WI38 (cell line): ENCODE measurements at regions not wholly inside any gene's neighbourhood (a gene's known extent, or its start where the extent isn't known, plus 50 kb on each side); places are given as distances from the start of the nearest gene placed in this dataset.

Experiments
- H3K4me3 ChIP-seq: 2 replicates; pipeline ENCODE4 v1.5.1; 2011; ENCODE audit warnings: low read depth, mild to moderate bottlenecking, control low read depth, low read length
- TF ChIP-seq, protein P1 (sequence below): IDR thresholded peaks from 2 replicates; pipeline ENCODE4 v1.5.1; 2012; ENCODE audit warnings: low read depth, mild to moderate bottlenecking, control low read depth, low read length

DNA sequence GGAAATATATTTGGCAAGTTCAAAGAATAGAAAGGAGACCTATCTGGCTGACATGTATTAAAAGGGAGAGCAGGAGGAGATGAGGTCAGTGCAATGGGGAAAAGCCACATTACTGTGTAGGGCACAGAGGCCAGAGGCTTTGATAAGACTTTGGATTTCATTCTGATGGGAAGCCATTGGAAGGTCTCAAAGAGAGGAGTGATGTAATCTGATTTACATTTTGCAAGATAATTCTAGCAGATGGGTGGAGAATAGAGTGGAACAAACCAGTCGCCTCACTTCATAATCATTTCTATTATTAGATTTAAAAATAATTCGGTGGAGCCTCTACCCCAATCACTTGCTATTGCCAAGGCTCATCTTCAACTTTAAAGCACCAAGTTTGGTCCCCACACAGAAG lies 278.4 kb upstream of the ZC3H12C start:
- TF ChIP-seq, protein P1, sequence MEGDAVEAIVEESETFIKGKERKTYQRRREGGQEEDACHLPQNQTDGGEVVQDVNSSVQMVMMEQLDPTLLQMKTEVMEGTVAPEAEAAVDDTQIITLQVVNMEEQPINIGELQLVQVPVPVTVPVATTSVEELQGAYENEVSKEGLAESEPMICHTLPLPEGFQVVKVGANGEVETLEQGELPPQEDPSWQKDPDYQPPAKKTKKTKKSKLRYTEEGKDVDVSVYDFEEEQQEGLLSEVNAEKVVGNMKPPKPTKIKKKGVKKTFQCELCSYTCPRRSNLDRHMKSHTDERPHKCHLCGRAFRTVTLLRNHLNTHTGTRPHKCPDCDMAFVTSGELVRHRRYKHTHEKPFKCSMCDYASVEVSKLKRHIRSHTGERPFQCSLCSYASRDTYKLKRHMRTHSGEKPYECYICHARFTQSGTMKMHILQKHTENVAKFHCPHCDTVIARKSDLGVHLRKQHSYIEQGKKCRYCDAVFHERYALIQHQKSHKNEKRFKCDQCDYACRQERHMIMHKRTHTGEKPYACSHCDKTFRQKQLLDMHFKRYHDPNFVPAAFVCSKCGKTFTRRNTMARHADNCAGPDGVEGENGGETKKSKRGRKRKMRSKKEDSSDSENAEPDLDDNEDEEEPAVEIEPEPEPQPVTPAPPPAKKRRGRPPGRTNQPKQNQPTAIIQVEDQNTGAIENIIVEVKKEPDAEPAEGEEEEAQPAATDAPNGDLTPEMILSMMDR, result no peak
- no peak overlapping the region for H3K4me3 ChIP-seq

DNA sequence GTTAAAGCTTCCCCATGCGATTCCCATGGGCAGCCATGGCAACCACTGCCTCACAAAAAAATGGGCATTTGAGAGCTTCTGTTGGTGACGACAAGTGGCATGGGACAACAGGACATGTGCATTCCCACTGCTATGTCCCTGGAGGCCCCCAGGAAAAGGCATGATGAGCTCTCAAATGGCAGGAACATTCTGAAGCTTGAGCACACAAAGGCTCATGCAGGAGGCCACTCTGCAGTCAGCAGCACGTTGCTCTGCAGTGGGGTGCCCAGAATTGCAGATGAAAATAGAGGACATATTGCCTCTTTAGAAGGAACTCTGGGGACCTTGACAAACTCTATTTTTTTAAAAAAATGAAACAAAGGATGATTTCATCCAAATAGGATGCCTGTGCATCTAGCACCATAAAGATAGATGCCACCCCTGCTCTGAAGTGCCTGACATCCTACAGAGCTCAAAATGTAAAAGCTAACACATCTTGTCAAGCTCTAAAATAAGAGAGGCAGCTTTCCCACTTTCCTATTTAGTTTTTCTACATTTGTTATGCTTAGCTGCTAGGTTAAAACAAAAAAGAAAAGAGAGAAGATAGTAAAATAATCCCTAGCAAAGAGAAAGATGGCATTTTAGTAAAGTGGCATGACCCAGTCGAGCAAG lies 277.6 kb upstream of the ZC3H12C start:
- no peak overlapping the region for H3K4me3 ChIP-seq
- TF ChIP-seq, protein P1, result no peak

DNA sequence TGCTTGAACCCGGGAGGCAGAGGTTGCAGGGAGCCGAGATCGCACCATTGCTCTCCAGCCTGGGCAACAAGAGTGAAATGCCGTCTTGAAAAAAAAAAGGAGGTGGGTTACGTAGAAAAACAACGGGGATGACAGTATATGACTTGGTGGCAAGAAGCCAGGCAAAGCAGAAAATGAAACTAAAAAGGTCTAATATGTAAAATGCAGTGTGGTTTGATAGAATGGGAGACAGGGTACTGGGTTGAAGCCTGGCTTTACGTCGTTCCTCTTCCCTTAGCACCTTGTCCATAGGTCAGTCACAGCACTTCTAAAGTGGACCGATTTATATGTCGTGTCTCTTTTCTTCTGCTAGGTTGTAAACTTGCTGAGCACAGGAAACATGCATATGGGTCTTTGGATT lies 274.9 kb upstream of the ZC3H12C start:
- H3K4me3 ChIP-seq, result no peak overlapping the region
- TF ChIP-seq, protein P1, result no peak

DNA sequence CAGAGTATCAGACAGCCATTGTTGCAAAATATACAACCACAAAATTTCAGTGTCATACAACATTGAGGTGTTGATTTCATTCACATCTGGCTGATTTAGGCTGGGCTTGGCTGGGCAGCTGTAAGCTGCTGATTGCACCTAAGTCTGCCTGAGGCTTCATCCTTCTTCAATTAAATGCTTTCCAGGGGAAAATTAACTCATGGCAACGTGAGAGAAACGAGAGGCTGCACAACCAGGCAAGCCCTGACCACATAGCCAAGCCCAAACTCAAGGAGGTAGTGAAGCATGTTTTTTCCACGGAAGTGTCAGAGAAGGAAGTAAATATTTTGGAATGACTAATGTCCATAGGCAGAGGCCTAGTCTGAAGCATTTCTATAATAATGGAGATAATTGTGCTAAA lies 273.8 kb upstream of the ZC3H12C start:
- TF ChIP-seq, protein P1, result no peak
- no peak overlapping the region for H3K4me3 ChIP-seq

- no peak overlapping the region for H3K4me3 ChIP-seq
- TF ChIP-seq, protein P1, result no peak
Observed at GRCh38 chr11:109821511-109821910, 271.7 kb upstream of the ZC3H12C start.

- TF ChIP-seq, protein P1, result no peak
- no peak overlapping the region for H3K4me3 ChIP-seq
Observed at GRCh38 chr11:109822436-109823102, 270.6 kb upstream of the ZC3H12C start.

GRCh38 chr11:109828387-109828786 lies 264.8 kb upstream of the ZC3H12C start:
- TF ChIP-seq, protein P1, result no peak

More at GRCh38 chr11:109828387-109828786, 264.8 kb upstream of the ZC3H12C start:
- H3K4me3 ChIP-seq, result no peak overlapping the region
